NCI-H446 (cell line): ENCODE measurements at regions not wholly inside any gene's neighbourhood (a gene's known extent, or its start where the extent isn't known, plus 50 kb on each side); places are given as distances from the start of the nearest gene placed in this dataset.
"Not testable (repeated sequence)": the region's sequence is repeated elsewhere in the genome, so short reads cannot be mapped to it uniquely, and the experiment has no call there.

Experiments used
- DNase-seq, 2 experiments: peaks; one replicate each; lab custom pipeline; 2025; lab: John Stamatoyannopoulos, UW

GRCh38 chr2:109669731-109670130 lies 55.6 kb downstream of the SOWAHC start:
- no peak for DNase-seq

- no peak for DNase-seq
Measured at GRCh38 chr2:109670556-109671411, 56.6 kb downstream of the SOWAHC start.

- DNase-seq: no peak
Measured at GRCh38 chr2:109674894-109675534, 60.9 kb downstream of the SOWAHC start.

- no peak for DNase-seq
Measured at GRCh38 chr2:109675666-109676345, 61.6 kb downstream of the SOWAHC start.

- no peak for DNase-seq
Measured at GRCh38 chr2:109676346-109676902, 62.3 kb downstream of the SOWAHC start.

- not testable (repeated sequence) for DNase-seq
Measured at GRCh38 chr2:109677121-109677731, 63.1 kb downstream of the SOWAHC start.

- DNase-seq: no peak
Measured at GRCh38 chr2:109677835-109678580, 63.8 kb downstream of the SOWAHC start.

GRCh38 chr2:109678724-109679201 lies 64.6 kb downstream of the SOWAHC start:
- DNase-seq: not testable (repeated sequence)

GRCh38 chr2:109679225-109679624 lies 65.1 kb downstream of the SOWAHC start:
- no peak for DNase-seq

GRCh38 chr2:109679626-109680025 lies 65.5 kb downstream of the SOWAHC start:
- no peak for DNase-seq

- DNase-seq: no peak
Measured at GRCh38 chr2:109680523-109681297, 66.5 kb downstream of the SOWAHC start.

GRCh38 chr2:109681633-109682380 lies 67.6 kb downstream of the SOWAHC start:
- DNase-seq: no peak

- DNase-seq: no peak
Measured at GRCh38 chr2:109683452-109683851, 69.3 kb downstream of the SOWAHC start.

- no peak for DNase-seq
Measured at GRCh38 chr2:109685453-109685852, 71.3 kb downstream of the SOWAHC start.

- DNase-seq: no peak
Measured at GRCh38 chr2:109686921-109687320, 72.8 kb downstream of the SOWAHC start.

GRCh38 chr2:109689182-109689930 lies 75.2 kb downstream of the SOWAHC start:
- no peak for DNase-seq

GRCh38 chr2:109689973-109690372 lies 75.8 kb downstream of the SOWAHC start:
- DNase-seq: no peak

- DNase-seq: no peak
Measured at GRCh38 chr2:109690457-109690821, 76.3 kb downstream of the SOWAHC start.
